ENCODE measurements at regions not wholly inside any gene's neighbourhood (a gene's known extent, or its start where the extent isn't known, plus 50 kb on each side); places are given as distances from the start of the nearest gene placed in this dataset.

GRCh38 chr5:6222121-6222520, 156.2 kb downstream of the MED10 start:
- intact Hi-C loops (cut with DNase I, micrococcal nuclease), result no loop called here
- TF ChIP-seq CTCF (IDR thresholded peaks at IDR 0.05), result no peak

DNA sequence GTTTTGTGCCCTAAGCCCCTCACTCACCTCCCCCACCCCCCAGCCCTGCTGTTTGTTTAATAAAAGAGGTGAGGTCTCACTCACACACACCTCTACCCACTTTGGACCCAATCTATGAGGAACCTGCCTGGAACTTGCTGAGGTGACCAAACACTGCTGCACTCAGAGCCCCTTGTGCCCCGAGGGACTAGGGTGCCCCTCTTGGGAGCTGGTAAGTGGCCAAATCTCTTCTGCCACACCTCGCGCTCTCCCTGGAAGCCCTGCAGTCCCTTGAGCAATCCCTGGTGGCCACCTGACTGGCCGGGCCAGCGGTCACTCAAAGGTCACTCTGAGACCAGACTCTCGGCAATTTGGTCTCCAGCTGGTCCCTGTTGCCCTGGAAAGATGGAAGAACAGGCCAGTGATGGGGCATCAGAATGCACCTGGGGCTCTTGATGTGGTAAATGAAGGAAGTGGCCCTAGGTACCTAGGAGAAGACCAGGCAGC, 157.2 kb downstream of the MED10 start:
- ATAC-seq, result no peak

More at GRCh38 chr5:6222121-6222520, 156.2 kb downstream of the MED10 start:
- ATAC-seq (no peak), DNase-seq (no peak)
- Histone ChIP-seq H3K4me3 (no peak overlapping the region), H3K4me1 (ENCODE audit: low read depth) (no peaks in the 10 kb centered on the region), H3K36me3 (ENCODE audit: low read depth) (no peaks in the 10 kb centered on the region), H3K9me3 (no peaks in the 10 kb centered on the region)

DNA sequence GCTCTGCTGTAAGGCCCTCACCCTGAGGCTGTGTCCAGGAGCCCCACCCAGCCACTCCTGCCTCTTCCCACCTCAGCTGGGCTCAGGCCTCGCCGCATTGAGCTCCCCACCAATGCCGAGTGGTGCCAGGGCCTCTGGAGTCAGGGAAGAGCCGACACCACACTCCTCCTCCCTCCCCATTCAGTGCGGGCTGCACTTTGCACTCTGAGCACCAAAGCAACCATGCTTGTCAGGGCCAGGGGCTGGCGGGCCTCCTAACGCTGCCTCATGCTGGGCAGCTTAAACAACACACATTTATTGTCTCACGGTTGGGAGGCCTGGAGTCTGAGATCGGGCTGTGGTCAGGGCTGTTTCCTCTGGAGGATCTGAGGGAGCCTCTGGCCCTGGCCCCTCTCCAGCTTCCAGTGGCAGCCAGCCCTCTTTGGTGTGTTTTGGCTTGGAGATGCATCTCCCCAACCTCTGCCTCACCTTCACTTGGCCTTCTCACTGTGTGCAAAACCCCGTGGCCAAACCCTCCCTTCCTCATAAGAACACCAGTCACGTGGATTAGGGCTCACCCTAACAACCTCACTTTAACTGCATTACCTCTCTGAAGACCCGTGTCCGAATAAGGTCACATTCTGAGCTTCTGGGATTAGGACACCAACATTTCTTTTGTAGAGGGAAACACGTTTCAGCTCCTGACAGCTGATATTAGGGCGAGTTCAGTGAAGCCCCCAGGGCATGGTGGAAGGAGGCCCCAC, 157.8 kb downstream of the MED10 start:
- Histone ChIP-seq H3K4me3 (no peak overlapping the region), H3K36me3 (ENCODE audit: low read depth) (no peaks in the 10 kb centered on the region), H3K9me3 (no peaks in the 10 kb centered on the region), H3K4me1 (ENCODE audit: low read depth) (no peaks in the 10 kb centered on the region)
- intact Hi-C loops (cut with DNase I, micrococcal nuclease), result no loop called here
- ATAC-seq (no peak), DNase-seq (no peak)
- no peak for TF ChIP-seq CTCF (IDR thresholded peaks at IDR 0.05)

More for the DNA sequence above, 157.2 kb downstream of the MED10 start:
- DNase-seq, result no peak
- Histone ChIP-seq H3K36me3 (ENCODE audit: low read depth) (no peaks in the 10 kb centered on the region), H3K9me3 (no peaks in the 10 kb centered on the region), H3K4me3 (no peak overlapping the region), H3K4me1 (ENCODE audit: low read depth) (no peaks in the 10 kb centered on the region)
- intact Hi-C loops (cut with DNase I, micrococcal nuclease), result no loop called here
- TF ChIP-seq CTCF (IDR thresholded peaks at IDR 0.05), result no peak

- intact Hi-C loops (cut with DNase I, micrococcal nuclease), result no loop called here
- ATAC-seq (no peak), DNase-seq (no peak)
- TF ChIP-seq CTCF (IDR thresholded peaks at IDR 0.05), result no peak
- Histone ChIP-seq H3K4me3 (no peak overlapping the region), H3K36me3 (ENCODE audit: low read depth) (no peaks in the 10 kb centered on the region), H3K9me3 (no peaks in the 10 kb centered on the region), H3K4me1 (ENCODE audit: low read depth) (no peaks in the 10 kb centered on the region)
These were observed 159.8 kb downstream of the MED10 start for GRCh38 chr5:6218517-6218916.

DNA sequence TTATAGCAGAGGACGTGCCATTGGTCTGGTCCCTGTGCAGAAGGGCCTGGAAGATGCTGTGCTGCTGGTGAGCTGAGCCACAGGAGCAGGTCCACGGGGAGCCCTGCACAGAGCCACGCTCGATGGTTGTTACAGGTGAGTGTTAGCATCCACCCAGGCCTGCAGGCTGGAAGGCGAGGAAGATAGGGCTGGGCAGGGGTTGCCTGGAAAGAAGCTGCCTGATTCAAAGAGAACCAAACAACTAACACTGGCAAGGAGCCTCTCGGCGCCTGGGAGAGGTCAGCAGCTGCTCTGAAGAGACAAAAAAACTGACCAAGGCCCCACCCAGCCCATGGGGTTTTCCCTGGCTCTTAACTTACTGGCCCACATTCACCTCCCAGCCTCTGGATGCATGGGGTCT, 160.2 kb downstream of the MED10 start:
- ATAC-seq, result no peak
- H3K9me3 ChIP-seq, result no peaks in the 10 kb centered on the region
- no peak overlapping the region for H3K4me3 ChIP-seq
- no peak for DNase-seq
- H3K4me1 ChIP-seq (ENCODE audit: low read depth), result no peaks in the 10 kb centered on the region
- no peak for TF ChIP-seq CTCF (IDR thresholded peaks at IDR 0.05)
- intact Hi-C loops (cut with DNase I, micrococcal nuclease), result no loop called here
- no peaks in the 10 kb centered on the region for H3K36me3 ChIP-seq (ENCODE audit: low read depth)

Data from mucosa of descending colon (tissue), 3 donors.